ENCODE measurements at regions not wholly inside any gene's neighbourhood (a gene's known extent, or its start where the extent isn't known, plus 50 kb on each side); places are given as distances from the start of the nearest gene placed in this dataset.

GRCh38 chr17:54849660-54850059, 51.0 kb upstream of the TOM1L1 start:
- Histone ChIP-seq H4K20me1 (ENCODE audit: control insufficient read depth, insufficient read depth) (no peaks in the 10 kb centered on the region), H2AFZ (ENCODE audit: control insufficient read depth, low read depth, low read length) (no peak overlapping the region), H3K27me3 (replicated peaks in 1 of 2; ENCODE audit: control insufficient read depth in 2 of 2, insufficient read depth in 2 of 2, low read length in 1 of 2) (no peaks in the 10 kb centered on the region), H3K9me3 (replicated peaks; ENCODE audit: control insufficient read depth, insufficient read depth, low read length) (no peaks in the 10 kb centered on the region), H3K27ac (ENCODE audit: control insufficient read depth, insufficient read depth) (no peak overlapping the region), H3K36me3 (ENCODE audit: control insufficient read depth in 2 of 2, insufficient read depth in 2 of 2, low read length in 1 of 2) (no peaks in the 10 kb centered on the region), H3K9ac (ENCODE audit: control insufficient read depth, insufficient read depth, low read length) (no peak overlapping the region), H3K4me1 (ENCODE audit: control insufficient read depth, insufficient read depth, low read length) (no peaks in the 10 kb centered on the region), H3K4me2 (ENCODE audit: control insufficient read depth, insufficient read depth) (no peak overlapping the region), H3K4me3 (no peak overlapping the region), H3K79me2 (ENCODE audit: control insufficient read depth, insufficient read depth, low read length) (no peaks in the 10 kb centered on the region)
- 49% methylated on average over 6 of the region's 6 CpGs for WGBS (ENCODE audit: insufficient coverage, insufficient replicate concordance, low lambda C conversion rate, missing lambda C conversion rate)
- TF ChIP-seq TCF12 (IDR thresholded peaks at IDR 0.05; ENCODE audit: low read depth, low read length) (no peak), CREB1 (IDR thresholded peaks at IDR 0.05; ENCODE audit: low read depth) (no peak), CBFB (IDR thresholded peaks at IDR 0.05; ENCODE audit: low read depth) (no peak), RBBP5 (conservative IDR thresholded peaks at IDR 0.05) (no peak), GABPA (IDR thresholded peaks at IDR 0.05; ENCODE audit: low read depth) (no peak), HCFC1 (IDR thresholded peaks at IDR 0.05; ENCODE audit: low read length) (no peak), SPI1 (IDR thresholded peaks at IDR 0.05; ENCODE audit: borderline replicate concordance, insufficient read depth, low read depth, low read length) (no peak)
- intact Hi-C loops (cut with micrococcal nuclease; ENCODE audit: unreplicated experiment): no loop called here
- DNase-seq (ENCODE audit: low read depth, low spot score) (no peak), FAIRE-seq (no peak), ATAC-seq (no peak)
- ChIA-PET RAD21 (ENCODE audit: unreplicated experiment) (no interaction called here), CTCF (no interaction called here), POLR2A (no interaction called here), SMC1A (ENCODE audit: uncharacterized antibody, unreplicated experiment) (no interaction called here)
- in situ Hi-C loops (cut with MboI): no loop called here
- BruUV-seq (replicated peaks): no TSS peak

Data from GM12878 (cell line).